Neuronal stem cell (in vitro differentiated cells): ENCODE measurements at regions not wholly inside any gene's neighbourhood (a gene's known extent, or its start where the extent isn't known, plus 50 kb on each side); places are given as distances from the start of the nearest gene placed in this dataset.

Experiments
- DNase-seq: peaks from one replicate; pipeline ENCODE4 v3.0.0-alpha.2; 2013; ENCODE audit warnings: low spot score
- H2AFZ ChIP-seq: one replicate; pipeline ENCODE4 v1.6.1; 2013; ENCODE audit warnings: mild to moderate bottlenecking, low read length, inconsistent platforms
- H2AK5ac ChIP-seq: 2 replicates; pipeline ENCODE4 v1.6.1; 2013; ENCODE audit warnings: low read depth, mild to moderate bottlenecking, inconsistent platforms, low read length, moderate library complexity, mixed read lengths
- H2BK120ac ChIP-seq: 2 replicates; pipeline ENCODE4 v1.6.1; 2013; ENCODE audit warnings: low read depth, mild to moderate bottlenecking, inconsistent platforms, low read length, moderate library complexity, mixed read lengths
- H2BK12ac ChIP-seq: one replicate; pipeline ENCODE4 v1.6.1; 2013; ENCODE audit warnings: low read length, inconsistent platforms
- H2BK15ac ChIP-seq: 2 replicates; pipeline ENCODE4 v1.6.1; 2013; ENCODE audit warnings: mild to moderate bottlenecking, low read length, inconsistent platforms, mixed read lengths
- H2BK5ac ChIP-seq: one replicate; pipeline ENCODE4 v1.6.1; 2013; ENCODE audit warnings: inconsistent platforms, mild to moderate bottlenecking, low read length, moderate library complexity
- H3K14ac ChIP-seq: one replicate; pipeline ENCODE4 v1.6.1; 2013; ENCODE audit warnings: low read length, inconsistent platforms
- H3K18ac ChIP-seq: 2 replicates; pipeline ENCODE4 v1.6.1; 2013; ENCODE audit warnings: low read length, inconsistent platforms
- H3K23ac ChIP-seq: 2 replicates; pipeline ENCODE4 v1.6.1; 2013; ENCODE audit warnings: low read depth, mild to moderate bottlenecking, mixed read lengths, low read length, inconsistent platforms; ENCODE audit not compliant: poor library complexity
- H3K27ac ChIP-seq: replicated peaks from 3 replicates; pipeline ENCODE4 v1.5.1; 2013; ENCODE audit warnings: low read length, inconsistent platforms
- H3K27me3 ChIP-seq, 3 experiments: 2 replicates each; pipeline ENCODE4 v1.6.1; 2013; ENCODE audit warnings: low read length in 3 of 3, mild to moderate bottlenecking in 2 of 3, inconsistent platforms in 1 of 3, low read depth in 1 of 3, mixed read lengths in 1 of 3, moderate library complexity in 1 of 3; ENCODE audit not compliant: control insufficient read depth in 3 of 3, insufficient read depth in 3 of 3
- H3K36me3 ChIP-seq, 2 donors: replicated peaks in 1 of 2; 2 replicates each; pipeline ENCODE4 v1.6.1; 2013; ENCODE audit warnings: low read length in 2 of 2; ENCODE audit not compliant: control insufficient read depth in 2 of 2, insufficient read depth in 2 of 2
- H3K4ac ChIP-seq: 2 replicates; pipeline ENCODE4 v1.6.1; 2013; ENCODE audit warnings: inconsistent platforms, mild to moderate bottlenecking, low read length, moderate library complexity
- H3K4me1 ChIP-seq, 2 donors: 1 replicate in 1 of 2; 2 replicates in 1 of 2; pipeline ENCODE4 v1.6.1; 2013; ENCODE audit warnings: low read length in 2 of 2, low read depth in 1 of 2; ENCODE audit not compliant: control insufficient read depth in 2 of 2, insufficient read depth in 1 of 2
- H3K4me2 ChIP-seq: one replicate; pipeline ENCODE4 v1.6.1; 2013; ENCODE audit warnings: mild to moderate bottlenecking, low read length, inconsistent platforms; ENCODE audit not compliant: insufficient read depth, poor library complexity, severe bottlenecking
- H3K4me3 ChIP-seq, 2 donors: 2 replicates each; pipeline ENCODE4 v1.5.1; 2013; ENCODE audit warnings: low read length in 2 of 2, mild to moderate bottlenecking in 2 of 2, inconsistent platforms in 1 of 2, moderate library complexity in 1 of 2
- H3K79me1 ChIP-seq: one replicate; pipeline ENCODE4 v1.6.1; 2013; ENCODE audit warnings: low read depth, mild to moderate bottlenecking, inconsistent platforms, low read length, moderate library complexity
- H3K9ac ChIP-seq: one replicate; pipeline ENCODE4 v1.6.1; 2013; ENCODE audit warnings: mild to moderate bottlenecking, low read depth, low read length, inconsistent platforms; ENCODE audit not compliant: poor library complexity
- H3K9me3 ChIP-seq, 2 donors: replicated peaks in 1 of 2; 2 replicates each; pipeline versions ENCODE3 to v1.6.1; 2013; ENCODE audit warnings: low read length in 2 of 2, mild to moderate bottlenecking in 2 of 2, inconsistent platforms in 1 of 2, low read depth in 1 of 2, mixed read lengths in 1 of 2, moderate library complexity in 1 of 2; ENCODE audit not compliant: control insufficient read depth in 2 of 2, insufficient read depth in 1 of 2
- H4K8ac ChIP-seq: one replicate; pipeline ENCODE4 v1.6.1; 2013; ENCODE audit warnings: low read depth, mild to moderate bottlenecking, inconsistent platforms, low read length, moderate library complexity
- H4K91ac ChIP-seq: one replicate; pipeline ENCODE4 v1.6.1; 2013; ENCODE audit warnings: low read length, low read depth, mild to moderate bottlenecking, inconsistent platforms; ENCODE audit not compliant: poor library complexity
- WGBS, 2 donors: extraction: QIAGEN DNeasy Blood & Tissue Kit; methylation state at CpG; one replicate each; pipeline ENCODE4 v1.1.7; 2013; ENCODE audit warnings: missing lambda C conversion rate in 2 of 2, mixed read lengths in 1 of 2; ENCODE audit not compliant: insufficient read length in 2 of 2, insufficient replicate concordance in 1 of 2; ENCODE audit errors: extremely low coverage in 2 of 2; 5-methylcytosine and 5-hydroxymethylcytosine counted together

GRCh38 chr3:161759444-161759843, 262.8 kb downstream of the OTOL1 start:
- Histone ChIP-seq H2BK12ac (no peak overlapping the region), H3K18ac (no peak overlapping the region), H2BK5ac (no peak overlapping the region)

GRCh38 chr3:161766331-161766730, 269.7 kb downstream of the OTOL1 start:
- H3K4me1 ChIP-seq: no peaks in the 10 kb centered on the region
- DNase-seq: no peak
- H2BK120ac ChIP-seq: no peak overlapping the region
- H2AK5ac ChIP-seq: no peak overlapping the region
- no peak overlapping the region for H2BK5ac ChIP-seq
- no peak overlapping the region for H2BK12ac ChIP-seq
- H4K91ac ChIP-seq: no peak overlapping the region
- H3K4me3 ChIP-seq: no peak overlapping the region
- H3K79me1 ChIP-seq: no peaks in the 10 kb centered on the region
- no peaks in the 10 kb centered on the region for H3K27me3 ChIP-seq
- H3K9me3 ChIP-seq: no peaks in the 10 kb centered on the region
- H3K27ac ChIP-seq: no peak overlapping the region
- H3K4ac ChIP-seq: no peak overlapping the region
- H3K14ac ChIP-seq: no peak overlapping the region
- no CpG with 5 or more reads among the region's 3 CpGs for WGBS, 2 donors
- no peak overlapping the region for H3K23ac ChIP-seq
- H2BK15ac ChIP-seq: no peak overlapping the region
- peak overlapping the region; percentile 8 for H2AFZ ChIP-seq
- H4K8ac ChIP-seq: no peak overlapping the region
- no peak overlapping the region for H3K18ac ChIP-seq
- no peak overlapping the region for H3K4me2 ChIP-seq
- no peaks in the 10 kb centered on the region for H3K36me3 ChIP-seq
- no peak overlapping the region for H3K9ac ChIP-seq

More at GRCh38 chr3:161759444-161759843, 262.8 kb downstream of the OTOL1 start:
- no peak for DNase-seq
- Histone ChIP-seq H3K27ac (no peak overlapping the region), H3K36me3 (no peaks in the 10 kb centered on the region), H2AK5ac (no peak overlapping the region), H2AFZ (no peak overlapping the region), H3K9me3 (no peaks in the 10 kb centered on the region), H4K8ac (no peak overlapping the region), H3K4me2 (no peak overlapping the region), H3K23ac (no peak overlapping the region), H3K4me1 (no peaks in the 10 kb centered on the region), H4K91ac (no peak overlapping the region), H3K4ac (no peak overlapping the region), H3K9ac (no peak overlapping the region), H2BK120ac (no peak overlapping the region), H3K4me3 (no peak overlapping the region), H3K14ac (no peak overlapping the region), H2BK15ac (no peak overlapping the region), H3K27me3 (no peaks in the 10 kb centered on the region), H3K79me1 (no peaks in the 10 kb centered on the region)
- no CpG with 5 or more reads among the region's 2 CpGs for WGBS, 2 donors

GRCh38 chr3:161770484-161771386, 274.1 kb downstream of the OTOL1 start:
- Histone ChIP-seq H3K9me3 (no peaks in the 10 kb centered on the region), H4K8ac (no peak overlapping the region), H2BK120ac (no peak overlapping the region), H3K4me1 (no peaks in the 10 kb centered on the region), H3K4me2 (no peak overlapping the region), H3K14ac (no peak overlapping the region), H3K79me1 (no peaks in the 10 kb centered on the region), H3K18ac (no peak overlapping the region), H3K9ac (no peak overlapping the region), H2BK15ac (no peak overlapping the region), H2BK12ac (no peak overlapping the region), H3K27ac (no peak overlapping the region), H3K27me3 (no peaks in the 10 kb centered on the region), H2BK5ac (no peak overlapping the region), H3K23ac (no peak overlapping the region), H4K91ac (no peak overlapping the region), H2AK5ac (no peak overlapping the region), H3K4ac (no peak overlapping the region), H3K36me3 (no peaks in the 10 kb centered on the region), H3K4me3 (no peak overlapping the region), H2AFZ (no peak overlapping the region)
- no peak for DNase-seq
- no CpG with 5 or more reads among the region's 3 CpGs for WGBS, 2 donors

- no peak overlapping the region for H3K27ac ChIP-seq
- no peak overlapping the region for H4K8ac ChIP-seq
- no peaks in the 10 kb centered on the region for H3K4me1 ChIP-seq
- H3K18ac ChIP-seq: no peak overlapping the region
- WGBS, 2 donors: no CpG with 5 or more reads among the region's 1 CpG
- H3K27me3 ChIP-seq: no peaks in the 10 kb centered on the region
- H2BK5ac ChIP-seq: no peak overlapping the region
- no peak overlapping the region for H2BK15ac ChIP-seq
- H3K23ac ChIP-seq: no peak overlapping the region
- no peak overlapping the region for H4K91ac ChIP-seq
- no peak for DNase-seq
- H2BK12ac ChIP-seq: no peak overlapping the region
- H3K4me3 ChIP-seq: no peak overlapping the region
- H2AFZ ChIP-seq: no peak overlapping the region
- H3K9ac ChIP-seq: no peak overlapping the region
- H2BK120ac ChIP-seq: no peak overlapping the region
- no peak overlapping the region for H3K14ac ChIP-seq
- no peak overlapping the region for H3K4ac ChIP-seq
- no peak overlapping the region for H2AK5ac ChIP-seq
- no peaks in the 10 kb centered on the region for H3K79me1 ChIP-seq
- no peaks in the 10 kb centered on the region for H3K9me3 ChIP-seq
- H3K36me3 ChIP-seq: no peaks in the 10 kb centered on the region
- no peak overlapping the region for H3K4me2 ChIP-seq
Measured at GRCh38 chr3:161781381-161781780, 284.8 kb downstream of the OTOL1 start.
